ENCODE measurements at regions not wholly inside any gene's neighbourhood (a gene's known extent, or its start where the extent isn't known, plus 50 kb on each side); places are given as distances from the start of the nearest gene placed in this dataset.
"Not testable (repeated sequence)": the region's sequence is repeated elsewhere in the genome, so short reads cannot be mapped to it uniquely, and the experiment has no call there.

DNA sequence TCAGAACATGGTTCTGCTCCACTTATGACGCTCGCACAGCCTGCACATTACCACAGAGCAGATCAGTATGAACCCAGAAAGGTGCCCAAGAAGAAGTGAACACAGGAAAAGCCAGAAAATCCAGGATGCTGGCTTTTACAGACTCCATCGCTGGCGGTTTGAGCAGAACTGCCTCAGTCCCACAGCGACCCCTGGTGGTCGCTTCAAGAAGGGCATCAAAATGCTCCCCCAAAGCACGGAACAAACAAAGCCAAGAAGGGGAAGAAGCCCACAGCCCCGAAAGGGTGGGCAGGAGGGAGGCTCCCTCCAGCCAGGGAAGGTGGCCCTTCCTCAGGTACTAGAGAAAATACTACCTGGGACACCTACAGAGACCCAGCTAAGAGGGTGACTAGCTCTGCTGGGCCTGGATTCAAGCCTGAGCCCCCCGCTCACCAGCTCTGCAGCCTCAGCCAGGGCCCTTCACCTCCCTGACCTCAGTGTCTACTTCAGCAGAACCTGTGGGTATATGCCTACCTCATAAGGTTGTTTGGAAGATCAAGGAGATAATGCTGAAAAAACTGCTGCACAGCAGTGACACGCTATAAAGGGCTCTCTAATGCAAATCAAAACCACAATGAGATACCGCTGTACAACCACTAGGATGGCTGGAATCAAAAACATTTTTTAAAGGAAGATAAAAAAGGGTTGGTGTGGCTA is 98.1 kb downstream of the NCOR2 start:
- Histone ChIP-seq H2AK9ac (replicated peaks; ENCODE audit: low read depth, low read length, poor library complexity) (no peak overlapping the region), H4K20me1 (ENCODE audit: insufficient read depth, low read length) (peaks cover 11% of the 10 kb centered on the region), H3K4me1 (ENCODE audit: control insufficient read depth, insufficient read depth, low read length) (no peaks in the 10 kb centered on the region), H3K9me3 (ENCODE audit: control insufficient read depth, insufficient read depth, low read length) (peaks cover 29% of the 10 kb centered on the region), H3K14ac (replicated peaks; ENCODE audit: low read depth, low read length) (no peak overlapping the region), H3K18ac (ENCODE audit: low read depth, low read length) (no peak overlapping the region), H3K27me3 (ENCODE audit: control insufficient read depth, insufficient read depth, low read length) (no peaks in the 10 kb centered on the region), H4K91ac (ENCODE audit: insufficient read depth, low read depth, low read length) (no peak overlapping the region), H2BK15ac (ENCODE audit: low read depth, low read length) (no peak overlapping the region), H4K8ac (ENCODE audit: low read depth in 2 of 2, low read length in 2 of 2) (no peak overlapping the region), H2BK20ac (ENCODE audit: low read depth, low read length) (no peak overlapping the region), H3K9ac (ENCODE audit: low read depth, low read length) (no peak overlapping the region), H2AK5ac (ENCODE audit: low read depth, low read length) (0 out of 2 replicates have a peak overlapping the region, but pooled peaks have one; percentile 15), H2BK120ac (ENCODE audit: low read depth, low read length) (no peak overlapping the region), H2AFZ (replicated peaks; ENCODE audit: low read length, poor library complexity) (no peak overlapping the region), H3K56ac (ENCODE audit: extremely low read depth, insufficient read depth, low read length) (no peak overlapping the region), H3K9me1 (ENCODE audit: insufficient read depth, low read length) (peaks cover 8% of the 10 kb centered on the region; the same call in 1 of the 2 replicates), H3K79me1 (ENCODE audit: low read depth in 1 of 2, low read length in 2 of 2) (peaks cover 43 to 76% of the 10 kb centered on the region in 2 experiments), H3K4me2 (ENCODE audit: low read depth, low read length) (no peak overlapping the region), H3K27ac (ENCODE audit: insufficient read depth, low read length) (no peak overlapping the region), H3K4ac (ENCODE audit: low read depth, low read length) (no peak overlapping the region), H3K23ac (ENCODE audit: low read depth, low read length) (no peak overlapping the region), H3K36me3 (ENCODE audit: control insufficient read depth, insufficient read depth, low read length) (peaks cover 67% of the 10 kb centered on the region), H4K5ac (ENCODE audit: low read depth, low read length) (no peak overlapping the region), H3K4me3 (ENCODE audit: insufficient read depth, low read depth, low read length) (no peak overlapping the region), H2BK5ac (ENCODE audit: low read depth, low read length, poor library complexity, severe bottlenecking) (no peak overlapping the region)
- 100% methylated on average over 4 of the region's 11 CpGs; no CpG with 5 or more reads in 1 of the 2 experiments for WGBS, 2 experiments (ENCODE audit: extremely low coverage in 2 of 2, insufficient read length in 1 of 2)
- in situ Hi-C loops (cut with MboI; ENCODE audit: low sequenced_read_pairs), result no loop called here
- dilution Hi-C loops (cut with HindIII; ENCODE audit: low sequenced_read_pairs, unreplicated experiment), result no loop called here
- no TSS peak for BruUV-seq (replicated peaks)
- ChIA-PET POLR2A (ENCODE audit: unreplicated experiment) (no interaction called here), CTCF (no interaction called here)
- intact Hi-C loops (cut with micrococcal nuclease), result no loop called here
- ATAC-seq (ENCODE audit: low read depth) (no peak), DNase-seq (no peak)
- TF ChIP-seq RAD21 (IDR thresholded peaks at IDR 0.05; ENCODE audit: low read length) (peak; percentile 46), FOS (IDR thresholded peaks at IDR 0.05; ENCODE audit: low read depth, low read length) (no peak), SMC3 (IDR thresholded peaks at IDR 0.05; ENCODE audit: low read depth, low read length) (peak; percentile 29; the same call in 1 of the 2 replicates)
- TF ChIP-seq, protein P1, sequence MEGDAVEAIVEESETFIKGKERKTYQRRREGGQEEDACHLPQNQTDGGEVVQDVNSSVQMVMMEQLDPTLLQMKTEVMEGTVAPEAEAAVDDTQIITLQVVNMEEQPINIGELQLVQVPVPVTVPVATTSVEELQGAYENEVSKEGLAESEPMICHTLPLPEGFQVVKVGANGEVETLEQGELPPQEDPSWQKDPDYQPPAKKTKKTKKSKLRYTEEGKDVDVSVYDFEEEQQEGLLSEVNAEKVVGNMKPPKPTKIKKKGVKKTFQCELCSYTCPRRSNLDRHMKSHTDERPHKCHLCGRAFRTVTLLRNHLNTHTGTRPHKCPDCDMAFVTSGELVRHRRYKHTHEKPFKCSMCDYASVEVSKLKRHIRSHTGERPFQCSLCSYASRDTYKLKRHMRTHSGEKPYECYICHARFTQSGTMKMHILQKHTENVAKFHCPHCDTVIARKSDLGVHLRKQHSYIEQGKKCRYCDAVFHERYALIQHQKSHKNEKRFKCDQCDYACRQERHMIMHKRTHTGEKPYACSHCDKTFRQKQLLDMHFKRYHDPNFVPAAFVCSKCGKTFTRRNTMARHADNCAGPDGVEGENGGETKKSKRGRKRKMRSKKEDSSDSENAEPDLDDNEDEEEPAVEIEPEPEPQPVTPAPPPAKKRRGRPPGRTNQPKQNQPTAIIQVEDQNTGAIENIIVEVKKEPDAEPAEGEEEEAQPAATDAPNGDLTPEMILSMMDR (conservative IDR thresholded peaks at IDR 0.05; ENCODE audit: low read depth, low read length), result peak; percentile 36

DNA sequence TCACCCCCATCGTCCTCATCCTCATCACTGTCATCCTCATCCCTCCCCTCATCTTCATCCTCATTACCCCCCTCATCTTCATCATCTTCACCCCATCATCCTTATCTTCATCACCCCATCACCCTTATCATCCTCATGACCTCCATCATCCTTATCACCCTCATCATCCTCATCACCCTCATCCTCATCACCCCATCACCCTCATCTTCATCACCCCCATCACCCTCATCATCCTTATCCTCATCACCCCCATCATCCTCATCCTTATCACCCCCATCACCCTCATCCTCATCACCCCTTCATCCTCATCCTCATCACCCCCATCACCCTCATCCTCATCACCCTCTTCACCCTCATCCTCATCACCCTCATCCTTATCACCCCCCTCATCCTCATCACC is 99.9 kb downstream of the NCOR2 start:
- H3K4ac ChIP-seq (ENCODE audit: low read depth, low read length); H3K9me1 ChIP-seq (ENCODE audit: insufficient read depth, low read length); H3K4me3 ChIP-seq (ENCODE audit: insufficient read depth, low read depth, low read length); ATAC-seq (ENCODE audit: low read depth); in situ Hi-C loops (cut with MboI; ENCODE audit: low sequenced_read_pairs); H2AFZ ChIP-seq (replicated peaks; ENCODE audit: low read length, poor library complexity); H3K27ac ChIP-seq (ENCODE audit: insufficient read depth, low read length); H3K14ac ChIP-seq (replicated peaks; ENCODE audit: low read depth, low read length); dilution Hi-C loops (cut with HindIII; ENCODE audit: low sequenced_read_pairs, unreplicated experiment); H4K91ac ChIP-seq (ENCODE audit: insufficient read depth, low read depth, low read length); H2AK5ac ChIP-seq (ENCODE audit: low read depth, low read length); CTCF ChIA-PET; H2BK15ac ChIP-seq (ENCODE audit: low read depth, low read length); H3K4me2 ChIP-seq (ENCODE audit: low read depth, low read length); H3K23ac ChIP-seq (ENCODE audit: low read depth, low read length); H4K5ac ChIP-seq (ENCODE audit: low read depth, low read length); H2BK20ac ChIP-seq (ENCODE audit: low read depth, low read length); DNase-seq; H3K9ac ChIP-seq (ENCODE audit: low read depth, low read length); intact Hi-C loops (cut with micrococcal nuclease); H3K18ac ChIP-seq (ENCODE audit: low read depth, low read length); H2AK9ac ChIP-seq (replicated peaks; ENCODE audit: low read depth, low read length, poor library complexity); H3K56ac ChIP-seq (ENCODE audit: extremely low read depth, insufficient read depth, low read length); H3K4me1 ChIP-seq (ENCODE audit: control insufficient read depth, insufficient read depth, low read length); H4K8ac ChIP-seq (ENCODE audit: low read depth in 2 of 2, low read length in 2 of 2); POLR2A ChIA-PET (ENCODE audit: unreplicated experiment); H2BK5ac ChIP-seq (ENCODE audit: low read depth, low read length, poor library complexity, severe bottlenecking); H3K27me3 ChIP-seq (ENCODE audit: control insufficient read depth, insufficient read depth, low read length); BruUV-seq (replicated peaks); H2BK120ac ChIP-seq (ENCODE audit: low read depth, low read length): not testable (repeated sequence)
- Histone ChIP-seq H4K20me1 (ENCODE audit: insufficient read depth, low read length) (peaks cover 19% of the 10 kb centered on the region), H3K79me1 (ENCODE audit: low read depth in 1 of 2, low read length in 2 of 2) (peaks cover 36 to 73% of the 10 kb centered on the region in 2 experiments), H3K36me3 (ENCODE audit: control insufficient read depth, insufficient read depth, low read length) (peaks cover 61% of the 10 kb centered on the region), H3K9me3 (ENCODE audit: control insufficient read depth, insufficient read depth, low read length) (peaks cover 21% of the 10 kb centered on the region)
- no CpG with 5 or more reads among the region's 1 CpG for WGBS, 2 experiments (ENCODE audit: extremely low coverage in 2 of 2, insufficient read length in 1 of 2)

All from IMR-90 (cell line).